PC-3 (cell line): ENCODE measurements at regions not wholly inside any gene's neighbourhood (a gene's known extent, or its start where the extent isn't known, plus 50 kb on each side); places are given as distances from the start of the nearest gene placed in this dataset.
A peak's percentile ranks its signal among the peaks of the same experiment; 100 is the strongest.

Source experiments
- ATAC-seq: fragments of 200-7000 bp; cut with Tn5 transposase; 2 replicates; pipeline ENCODE4 v1.9.1; 2020; ENCODE audit warnings: mild to moderate bottlenecking, moderate library complexity
- BruUV-seq: library from RNA; stranded (reverse); fragments of 400-500 nt; replicated peaks from 2 replicates; lab custom pipeline; 2021; lab: Mats Ljungman, UMichigan
- CTCF ChIA-PET: fragments of 300-600 bp; sonication (Branson Sonifier 250); formaldehyde crosslinking; loops from one replicate; lab custom pipeline; 2022; ENCODE audit warnings: antibody characterized with exemption; lab: Charles Lee
- POLR2A ChIA-PET: fragments of 300-600 bp; sonication (Branson Sonifier 250); formaldehyde crosslinking; loops from one replicate; lab custom pipeline; 2022; ENCODE audit warnings: antibody characterized with exemption; ENCODE audit not compliant: unreplicated experiment; lab: Charles Lee
- DNase-seq: peaks from one replicate; pipeline ENCODE4 v3.0.0-alpha.2; 2015
- H2AFZ ChIP-seq: fragments of 300-600 bp; sonication (generic); 2 replicates; pipeline ENCODE4 v1.6.0; 2016; ENCODE audit warnings: antibody characterized with exemption, low read length
- H3F3A ChIP-seq: fragments of 300-600 bp; sonication (generic); one replicate; pipeline ENCODE4 v1.6.0; 2017; ENCODE audit warnings: antibody characterized with exemption, low read length, control low read depth, mild to moderate bottlenecking; ENCODE audit not compliant: unreplicated experiment
- H3K27ac ChIP-seq: fragments of 300-600 bp; sonication (generic); 2 replicates; pipeline ENCODE4 v1.5.1; 2016; ENCODE audit warnings: mild to moderate bottlenecking, low read length
- H3K27me3 ChIP-seq: fragments of 300-600 bp; sonication (generic); 2 replicates; pipeline ENCODE4 v1.6.1; 2016; ENCODE audit warnings: low read length, mixed read lengths
- H3K36me3 ChIP-seq: fragments of 300-600 bp; sonication (generic); 2 replicates; pipeline ENCODE4 v1.6.1; 2016; ENCODE audit warnings: low read depth, mixed run types, low read length, mixed read lengths
- H3K4me1 ChIP-seq: fragments of 300-600 bp; sonication (generic); 2 replicates; pipeline ENCODE4 v1.5.1; 2016; ENCODE audit warnings: low read length; ENCODE audit not compliant: insufficient read depth
- H3K4me2 ChIP-seq: fragments of 300-600 bp; sonication (generic); 2 replicates; pipeline ENCODE4 v1.6.0; 2016; ENCODE audit warnings: low read length
- H3K4me3 ChIP-seq: fragments of 300-600 bp; sonication (generic); 2 replicates; pipeline ENCODE4 v1.5.1; 2016; ENCODE audit warnings: mild to moderate bottlenecking, low read length, mixed read lengths
- H3K79me2 ChIP-seq: fragments of 300-600 bp; sonication (generic); 2 replicates; pipeline ENCODE4 v1.6.1; 2017; ENCODE audit warnings: low read length, mixed read lengths
- H3K9ac ChIP-seq: fragments of 300-600 bp; sonication (generic); 2 replicates; pipeline ENCODE4 v1.6.0; 2016; ENCODE audit warnings: mild to moderate bottlenecking, low read length
- H3K9me2 ChIP-seq: fragments of 300-600 bp; sonication (generic); replicated peaks from 2 replicates; pipeline ENCODE4 v1.6.1; 2016; ENCODE audit warnings: mixed run types, low read length, mixed read lengths
- H3K9me3 ChIP-seq: fragments of 300-600 bp; sonication (generic); 2 replicates; pipeline ENCODE4 v1.6.1; 2016; ENCODE audit warnings: low read length, mixed read lengths
- H4K20me1 ChIP-seq: fragments of 300-600 bp; sonication (generic); 2 replicates; pipeline ENCODE4 v1.6.1; 2016; ENCODE audit warnings: low read length, mixed read lengths
- CTCF ChIP-seq: fragments of 300-600 bp; sonication (generic); conservative IDR thresholded peaks from 2 replicates; pipeline ENCODE4 v1.5.1; 2017; ENCODE audit warnings: antibody characterized with exemption, low read depth, mild to moderate bottlenecking, low read length
- EZH2 ChIP-seq: fragments of 300-600 bp; sonication (generic); IDR thresholded peaks from one replicate; pipeline ENCODE4 v1.6.1; 2017; ENCODE audit warnings: antibody characterized with exemption, mild to moderate bottlenecking, low read length; ENCODE audit not compliant: unreplicated experiment
- EZH2phosphoT487 ChIP-seq: fragments of 300-600 bp; sonication (generic); IDR thresholded peaks from 2 replicates; pipeline ENCODE4 v1.6.1; 2018; ENCODE audit warnings: mild to moderate bottlenecking, antibody characterized with exemption, low read length, borderline replicate concordance
- intact Hi-C: fragments of 100-400 bp; cut with micrococcal nuclease; formaldehyde crosslinking; loops from 2 replicates; pipeline ENCODE4 v1.9.0; 2023

DNA sequence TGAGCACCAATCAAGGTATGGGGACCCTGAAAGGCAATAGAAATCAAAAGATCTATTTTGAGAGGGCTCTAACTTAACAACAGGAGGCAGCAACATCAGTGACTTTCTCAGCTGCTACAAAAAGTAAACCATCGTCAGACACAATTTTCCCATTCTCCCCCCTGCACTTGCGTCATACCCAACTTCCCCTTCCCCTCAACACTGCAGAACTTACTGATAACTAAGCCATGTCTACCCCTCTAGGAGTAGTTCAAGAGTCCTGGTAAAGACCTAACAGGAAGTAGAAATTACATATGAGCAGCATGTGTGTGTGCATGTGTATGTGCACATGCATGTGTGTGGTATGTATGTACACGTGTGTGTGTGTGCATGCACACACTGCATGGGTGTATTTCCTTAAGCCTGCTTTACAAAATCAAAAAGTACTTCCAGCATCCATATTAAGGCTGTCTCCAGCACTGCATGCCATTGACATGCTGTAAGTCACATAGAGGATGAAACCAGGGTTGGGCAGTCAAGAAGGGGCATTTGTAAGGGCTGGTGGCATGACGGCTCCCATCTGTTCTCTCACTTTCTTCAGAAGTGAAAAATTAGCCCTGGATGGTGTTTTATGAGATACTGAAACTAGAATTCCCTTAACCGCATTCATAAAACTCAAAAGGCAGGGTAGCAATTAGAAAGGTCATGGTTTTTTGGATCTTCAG lies 460.1 kb upstream of the RUNX1 start:
- no peak overlapping the region for H3K4me3 ChIP-seq
- H3K27ac ChIP-seq = 0 out of 2 replicates have a peak overlapping the region, but pooled peaks have one; percentile 8
- ATAC-seq (no peak), DNase-seq (no peak)
- H3K4me2 ChIP-seq = peak overlapping the region; percentile 14; the same call in 1 of the 2 replicates
- ChIA-PET CTCF (interaction anchor here (0.5 to 0.9 kb wide), 3 partner anchors 29 to 106 kb away, joined by 3 read pairs; no protein-coding TSS in a partner anchor), POLR2A (no interaction called here)
- intact Hi-C loops = no loop called here
- H3K79me2 ChIP-seq = no peaks in the 10 kb centered on the region
- H3K9me2 ChIP-seq = no peaks in the 10 kb centered on the region
- no peak overlapping the region for H3K9ac ChIP-seq
- H2AFZ ChIP-seq = no peak overlapping the region
- no peaks in the 10 kb centered on the region for H3K27me3 ChIP-seq
- no peaks in the 10 kb centered on the region for H3K9me3 ChIP-seq
- no peaks in the 10 kb centered on the region for H4K20me1 ChIP-seq
- H3K4me1 ChIP-seq = peaks cover 40% of the 10 kb centered on the region
- no peak for TF ChIP-seq EZH2phosphoT487
- TF ChIP-seq EZH2 = no peak
- no peak for TF ChIP-seq CTCF
- H3F3A ChIP-seq = peaks cover 7% of the 10 kb centered on the region
- H3K36me3 ChIP-seq = no peaks in the 10 kb centered on the region
- BruUV-seq = no TSS peak

- H3K27ac ChIP-seq = 0 out of 2 replicates have a peak overlapping the region, but pooled peaks have one; percentile 8
- ATAC-seq = peak; percentile 42; the same call in 1 of the 2 replicates
- no peaks in the 10 kb centered on the region for H3K79me2 ChIP-seq
- H3K4me3 ChIP-seq = no peak overlapping the region
- peak; percentile 88 for TF ChIP-seq CTCF
- TF ChIP-seq EZH2phosphoT487 = no peak
- H3F3A ChIP-seq = peaks cover 7% of the 10 kb centered on the region
- no peaks in the 10 kb centered on the region for H3K27me3 ChIP-seq
- H3K9me3 ChIP-seq = no peaks in the 10 kb centered on the region
- no peaks in the 10 kb centered on the region for H4K20me1 ChIP-seq
- H3K9ac ChIP-seq = no peak overlapping the region
- BruUV-seq = no TSS peak
- H3K9me2 ChIP-seq = no peaks in the 10 kb centered on the region
- ChIA-PET POLR2A (no interaction called here), CTCF (interaction anchor here (0.5 to 0.9 kb wide), 6 partner anchors 28 to 619 kb away, joined by 3 to 6 read pairs (median 3); no protein-coding TSS in a partner anchor)
- H2AFZ ChIP-seq = no peak overlapping the region
- intact Hi-C loops = no loop called here
- peaks cover 40% of the 10 kb centered on the region for H3K4me1 ChIP-seq
- H3K36me3 ChIP-seq = no peaks in the 10 kb centered on the region
- peak; percentile 92 for DNase-seq
- H3K4me2 ChIP-seq = peak overlapping the region; percentile 14; the same call in 1 of the 2 replicates
Observed at GRCh38 chr21:35508139-35508888, 459.2 kb upstream of the RUNX1 start.
